ENCODE measurements at regions not wholly inside any gene's neighbourhood (a gene's known extent, or its start where the extent isn't known, plus 50 kb on each side); places are given as distances from the start of the nearest gene placed in this dataset.

DNA sequence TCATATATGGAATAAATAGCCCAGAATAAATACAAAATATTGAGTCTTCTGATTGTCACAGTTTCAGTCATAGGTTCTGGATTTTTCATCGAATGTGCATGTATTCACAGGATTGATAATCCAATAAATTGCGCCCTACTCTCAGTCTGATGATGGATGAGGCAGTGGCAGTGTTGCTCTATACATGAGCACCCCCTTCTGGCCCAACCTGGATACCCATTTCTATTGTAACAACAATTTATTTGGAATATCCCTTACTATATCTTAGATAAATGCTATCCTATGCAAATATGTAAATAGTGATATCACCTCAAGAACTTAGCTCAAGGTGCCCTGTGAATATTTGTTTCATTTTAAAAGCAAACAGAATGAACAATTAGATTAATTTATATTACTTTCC lies 733.7 kb upstream of the PABPC4L start:
- TF ChIP-seq, protein P1, sequence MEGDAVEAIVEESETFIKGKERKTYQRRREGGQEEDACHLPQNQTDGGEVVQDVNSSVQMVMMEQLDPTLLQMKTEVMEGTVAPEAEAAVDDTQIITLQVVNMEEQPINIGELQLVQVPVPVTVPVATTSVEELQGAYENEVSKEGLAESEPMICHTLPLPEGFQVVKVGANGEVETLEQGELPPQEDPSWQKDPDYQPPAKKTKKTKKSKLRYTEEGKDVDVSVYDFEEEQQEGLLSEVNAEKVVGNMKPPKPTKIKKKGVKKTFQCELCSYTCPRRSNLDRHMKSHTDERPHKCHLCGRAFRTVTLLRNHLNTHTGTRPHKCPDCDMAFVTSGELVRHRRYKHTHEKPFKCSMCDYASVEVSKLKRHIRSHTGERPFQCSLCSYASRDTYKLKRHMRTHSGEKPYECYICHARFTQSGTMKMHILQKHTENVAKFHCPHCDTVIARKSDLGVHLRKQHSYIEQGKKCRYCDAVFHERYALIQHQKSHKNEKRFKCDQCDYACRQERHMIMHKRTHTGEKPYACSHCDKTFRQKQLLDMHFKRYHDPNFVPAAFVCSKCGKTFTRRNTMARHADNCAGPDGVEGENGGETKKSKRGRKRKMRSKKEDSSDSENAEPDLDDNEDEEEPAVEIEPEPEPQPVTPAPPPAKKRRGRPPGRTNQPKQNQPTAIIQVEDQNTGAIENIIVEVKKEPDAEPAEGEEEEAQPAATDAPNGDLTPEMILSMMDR (IDR thresholded peaks at IDR 0.05) = peak in 1 of 6 experiments; percentile 26
- TF ChIP-seq POLR2A (IDR thresholded peaks at IDR 0.05) = no peak
